Stimulated activated CD4-positive, alpha-beta T cell treated with anti-CD3 and anti-CD28 coated beads, Interleukin-15, amount 100 ng/mL, for 1 hour (primary cell): ENCODE measurements at regions not wholly inside any gene's neighbourhood (a gene's known extent, or its start where the extent isn't known, plus 50 kb on each side); places are given as distances from the start of the nearest gene placed in this dataset.

Experiments used
- DNase-seq, 2 donors: peaks; one replicate each; pipeline ENCODE4 v3.0.0-alpha.2; 2020; ENCODE audit warnings: low read depth in 1 of 2, low spot score in 1 of 2

DNA sequence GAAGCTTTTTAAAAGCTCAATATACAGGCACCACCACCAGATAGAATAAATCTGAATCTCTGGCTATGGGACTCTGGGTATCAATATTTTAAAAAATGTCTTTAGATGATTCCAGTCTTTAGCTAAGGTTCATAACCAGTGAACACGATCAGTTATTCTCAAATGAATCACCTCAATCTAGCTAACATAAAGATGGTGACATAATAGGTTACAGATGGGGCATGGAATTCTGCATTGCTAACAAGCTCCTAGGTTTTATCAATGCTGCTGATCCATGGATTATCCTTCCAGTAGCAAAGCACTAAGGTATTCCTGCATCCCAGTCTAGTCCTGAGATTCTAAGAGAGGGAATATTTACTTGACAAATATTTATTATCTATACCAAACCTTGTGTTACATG is 415.5 kb upstream of the CDH11 start:
- DNase-seq: no peak

DNA sequence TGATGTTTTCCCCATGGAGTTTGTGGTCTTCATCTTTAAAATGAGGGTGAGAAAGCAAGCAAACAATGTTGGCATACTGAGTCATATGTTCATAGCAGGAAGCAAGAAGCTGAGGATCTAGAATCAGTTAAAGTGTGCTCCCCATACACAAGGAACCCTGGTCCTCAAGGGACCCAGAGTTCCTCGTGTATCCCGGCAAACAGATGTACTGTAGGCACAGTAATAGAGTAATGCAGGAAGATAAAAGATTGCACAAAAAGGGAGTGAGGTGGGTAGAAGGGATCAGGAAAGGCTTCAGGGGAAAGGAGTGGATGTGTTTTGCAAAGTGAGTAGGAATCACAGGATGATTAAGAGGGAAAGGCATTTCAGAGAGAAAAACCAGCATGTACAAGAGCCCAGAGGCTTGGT is 412.3 kb upstream of the CDH11 start:
- DNase-seq: no peak

DNA sequence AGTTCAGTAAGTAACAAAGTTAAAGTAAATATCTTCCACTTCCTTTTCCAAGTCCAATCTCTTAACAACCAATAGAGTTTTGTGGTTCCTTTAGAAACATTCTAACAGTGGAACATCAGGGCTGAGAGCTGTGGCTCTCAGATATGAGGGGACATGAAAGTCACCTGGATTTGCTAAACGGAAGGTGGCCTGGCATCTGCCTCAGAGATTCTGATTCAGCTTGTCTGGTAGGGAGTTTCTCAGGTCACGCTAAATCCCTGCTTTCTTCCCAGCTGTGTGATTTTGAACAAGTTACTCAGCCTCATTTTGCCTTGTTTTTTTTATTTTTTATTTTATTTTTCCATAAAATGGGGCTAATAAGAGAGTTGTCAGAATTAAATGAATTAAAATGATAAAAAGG is 411.0 kb upstream of the CDH11 start:
- DNase-seq: no peak

DNA sequence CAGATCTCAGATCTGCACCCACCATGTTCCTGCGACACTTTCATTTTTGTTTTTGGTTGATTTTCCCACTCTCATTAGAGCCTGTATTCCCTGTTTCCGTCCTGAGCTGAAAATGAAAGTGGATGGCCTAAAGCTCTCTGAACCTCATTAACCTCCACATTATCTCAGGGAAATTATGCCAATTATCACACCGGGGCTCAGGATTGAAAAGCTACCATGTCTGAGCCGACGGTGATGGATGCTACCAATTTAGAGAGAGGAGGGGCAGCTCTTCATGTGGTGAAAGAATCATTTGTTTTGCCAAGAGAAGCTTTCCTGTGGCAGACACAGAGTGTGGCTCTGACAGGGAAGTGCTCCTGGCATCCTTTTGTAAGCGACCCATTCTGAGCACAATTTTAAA is 410.4 kb upstream of the CDH11 start:
- no peak for DNase-seq

DNA sequence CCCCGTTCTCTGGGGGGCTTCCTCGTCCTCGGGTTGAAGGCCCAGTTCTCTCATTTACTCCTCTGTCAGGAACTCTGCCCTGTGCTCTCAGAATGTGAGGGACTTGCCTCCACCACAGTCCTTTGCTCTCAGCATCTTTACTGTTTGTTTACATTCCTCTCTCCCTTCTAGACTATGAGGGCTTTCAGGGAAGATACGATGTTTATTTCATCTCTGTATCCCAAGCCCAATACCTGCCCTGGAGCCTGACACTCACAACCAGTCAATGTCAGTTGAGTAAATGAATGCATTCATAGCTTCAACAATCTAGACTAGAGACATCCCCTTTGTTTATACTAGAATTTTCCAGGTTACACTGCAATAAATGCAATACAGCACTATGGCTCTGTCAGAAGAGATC is 409.6 kb upstream of the CDH11 start:
- no peak for DNase-seq

DNA sequence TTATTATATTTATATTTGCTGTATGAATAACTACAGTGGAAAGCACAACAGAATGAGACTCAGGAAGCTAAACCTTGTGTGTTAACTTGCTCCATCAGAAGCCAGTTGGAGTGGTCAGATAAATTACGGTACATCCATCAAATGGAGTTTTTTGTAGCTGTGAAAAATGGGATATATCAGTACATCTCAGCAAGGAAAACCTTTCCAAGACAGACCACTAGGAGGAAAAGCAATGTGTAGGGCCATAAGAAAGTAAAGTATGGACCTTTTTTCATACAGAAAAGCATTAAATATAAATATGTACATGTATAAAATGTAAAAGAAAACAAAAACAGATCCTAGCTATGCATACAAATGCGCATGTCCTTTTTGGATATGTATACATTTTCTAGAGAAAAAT is 403.8 kb upstream of the CDH11 start:
- no peak for DNase-seq

DNA sequence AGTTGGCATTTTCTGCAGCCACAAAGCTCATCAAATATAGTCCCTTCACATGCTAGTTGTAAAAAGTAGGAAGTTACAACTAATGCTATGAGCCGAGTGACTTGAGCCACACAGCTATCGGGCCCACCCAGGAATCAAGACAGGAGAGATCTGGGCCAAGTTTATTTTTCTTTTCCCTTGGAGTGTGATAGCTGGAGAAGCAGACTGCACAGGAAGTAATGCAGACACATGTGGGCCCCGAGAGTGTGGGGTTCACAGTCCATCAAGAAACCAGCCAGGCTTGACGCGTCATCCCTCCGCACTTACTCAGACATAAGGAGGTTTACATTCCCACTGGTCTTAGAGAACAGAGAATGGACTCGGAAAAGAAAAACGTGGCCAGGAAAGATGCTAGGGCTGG is 403.1 kb upstream of the CDH11 start:
- DNase-seq: no peak

DNA sequence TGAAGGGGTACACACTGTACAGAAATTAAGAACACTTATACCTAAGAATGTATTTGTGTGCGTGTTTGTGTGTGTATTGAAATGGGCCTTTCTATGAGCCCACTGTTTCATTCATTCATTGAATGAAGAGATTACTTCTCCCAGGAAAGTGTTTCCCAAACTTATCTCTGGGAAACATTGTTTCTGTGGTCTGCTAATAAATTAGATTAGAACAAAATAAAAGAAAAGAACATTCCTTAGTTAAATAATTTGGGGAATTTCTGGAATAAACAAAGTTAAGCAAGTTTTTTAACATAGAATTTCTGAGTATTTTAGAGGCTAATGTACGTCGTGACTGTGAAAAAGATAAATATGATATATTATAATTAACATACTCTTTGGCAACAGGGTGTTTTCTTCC is 402.4 kb upstream of the CDH11 start:
- DNase-seq: no peak

DNA sequence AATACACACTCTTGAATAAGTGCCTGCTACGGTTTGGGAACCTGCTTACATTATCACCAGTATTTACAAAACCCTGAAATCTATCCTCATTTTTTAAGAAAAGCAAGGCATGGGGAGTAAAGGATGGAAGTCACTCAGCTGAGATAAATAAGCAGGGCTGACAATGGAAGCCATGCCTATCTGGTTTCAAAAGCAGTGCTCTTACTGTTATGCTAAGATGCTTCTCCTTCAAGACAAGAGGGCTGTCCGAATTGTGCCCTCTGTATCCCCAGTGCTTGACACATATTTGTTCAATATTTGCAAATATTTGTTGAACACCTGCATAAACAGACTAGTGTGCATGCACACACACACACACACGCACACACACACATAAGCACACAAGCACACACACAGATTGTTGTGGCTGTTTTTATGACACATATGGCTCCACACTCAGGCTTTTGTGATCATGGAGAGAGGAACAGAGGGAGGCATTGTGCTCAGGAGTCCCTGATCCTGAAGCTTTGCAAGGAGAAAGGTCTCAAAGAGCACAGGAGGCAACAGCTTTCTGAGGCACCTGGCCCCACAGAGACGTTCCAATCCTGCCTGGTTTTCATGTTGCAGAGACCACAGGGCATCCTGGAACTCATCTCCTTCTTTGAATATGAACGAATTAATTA is 401.6 kb upstream of the CDH11 start:
- DNase-seq: no peak

DNA sequence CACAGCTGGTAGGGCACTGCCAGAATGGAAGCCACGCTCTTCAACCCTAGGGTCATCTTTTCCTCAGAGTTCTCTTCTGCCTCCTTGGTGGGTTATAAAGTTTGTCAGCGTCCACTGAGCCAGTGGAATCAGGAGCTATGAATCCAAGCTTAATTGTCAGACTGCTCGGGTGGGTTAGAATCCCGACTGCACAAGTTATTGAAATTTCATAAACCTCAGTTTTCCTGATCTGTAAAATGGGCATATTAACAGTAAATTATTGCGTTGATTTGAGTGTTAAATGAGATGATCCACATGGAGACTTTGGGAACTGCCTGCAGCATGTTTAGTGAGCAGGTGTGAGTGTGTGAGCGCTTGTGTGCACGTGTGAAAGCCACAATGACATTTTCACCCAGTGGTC is 400.5 kb upstream of the CDH11 start:
- DNase-seq: no peak

DNA sequence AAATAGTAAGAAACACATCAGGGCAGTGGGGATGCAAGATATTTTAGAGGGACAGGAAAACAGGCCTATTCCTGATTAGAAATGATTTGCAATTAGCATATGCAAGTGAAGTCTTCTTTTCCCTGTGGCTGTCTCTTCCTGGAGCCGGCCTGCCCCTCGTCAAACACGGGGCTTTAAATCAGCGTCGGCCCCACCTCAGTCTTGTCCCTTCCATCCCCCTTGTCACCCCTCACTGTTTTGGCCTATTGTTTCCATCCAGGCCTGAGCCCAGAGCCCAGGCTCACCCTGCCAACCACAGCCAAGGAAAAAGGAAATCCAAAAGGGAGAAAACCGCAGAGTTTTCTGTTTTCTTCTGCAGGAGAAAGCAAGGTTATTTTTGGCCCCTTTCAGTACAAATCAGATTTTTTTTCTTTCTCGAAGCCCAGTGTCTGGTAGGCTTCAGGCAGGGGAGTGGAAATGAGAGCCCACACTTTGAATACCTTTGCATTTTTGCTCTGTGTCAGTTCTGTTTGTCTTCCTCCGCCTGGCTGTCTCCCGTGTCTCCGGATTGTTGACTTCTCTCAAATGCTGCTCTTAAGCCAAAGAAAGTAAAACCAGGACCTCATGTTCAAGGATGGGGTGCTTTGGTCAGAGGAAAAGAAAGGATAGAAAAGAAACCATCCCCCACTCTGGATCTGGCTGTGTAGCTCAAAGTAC is 399.9 kb upstream of the CDH11 start:
- no peak for DNase-seq

DNA sequence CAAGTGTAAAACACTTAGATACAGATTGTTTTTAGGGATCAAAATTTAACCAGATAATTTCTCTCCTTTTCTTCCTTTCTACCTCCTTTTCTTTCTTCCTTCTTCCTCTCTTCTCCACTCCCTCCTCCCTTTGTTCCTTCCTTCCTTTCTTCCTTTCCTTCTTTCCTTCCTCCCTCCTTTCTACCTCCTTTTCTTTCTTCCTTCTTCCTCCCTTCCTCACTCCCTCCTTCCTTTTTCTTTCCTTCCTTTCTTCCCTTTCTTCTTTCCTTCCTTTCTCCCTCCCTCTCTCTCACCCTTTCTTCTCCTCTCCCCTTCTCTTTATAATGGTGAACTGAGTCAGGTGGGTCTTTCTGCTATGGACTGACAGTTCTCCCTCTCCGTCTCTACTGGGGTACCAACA is 397.5 kb upstream of the CDH11 start:
- no peak for DNase-seq

DNA sequence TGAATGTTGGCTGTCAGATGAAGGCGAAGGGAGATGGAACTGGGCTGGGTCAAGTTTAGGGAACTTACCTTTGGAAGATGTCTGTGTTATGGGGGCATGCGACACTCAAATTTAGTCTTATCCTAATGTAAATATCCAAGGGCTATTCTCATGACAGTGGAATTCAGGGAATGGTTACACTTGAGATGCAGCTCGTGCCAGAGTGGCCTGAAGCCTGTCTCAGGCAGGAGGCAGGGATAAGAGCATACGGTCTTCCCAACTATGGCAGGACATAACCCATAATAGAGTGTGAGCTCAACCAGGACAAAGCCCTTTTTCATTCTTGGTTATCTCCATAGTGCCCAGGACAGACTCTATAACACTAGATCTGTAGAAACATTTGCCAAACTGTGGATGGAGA is 393.3 kb upstream of the CDH11 start:
- no peak for DNase-seq

DNA sequence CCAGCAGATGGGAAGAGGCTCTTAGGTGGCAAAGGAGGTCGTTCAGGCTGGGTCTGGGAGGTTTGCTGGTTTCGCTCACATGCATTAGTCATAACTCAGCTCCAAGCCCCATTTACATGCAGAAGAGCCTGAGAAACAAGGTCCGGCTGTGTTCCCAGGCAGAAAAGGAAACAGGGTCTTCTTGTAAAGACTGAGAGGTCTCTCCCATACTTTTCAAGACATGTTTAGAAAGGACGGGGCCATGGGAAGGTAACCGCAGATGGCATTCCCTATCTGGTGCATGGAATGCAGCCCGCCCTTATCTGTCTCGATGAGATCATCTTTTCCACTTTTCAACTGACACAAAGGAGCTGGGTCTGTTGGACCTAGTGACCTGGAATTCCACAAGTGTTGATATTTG is 389.0 kb upstream of the CDH11 start:
- DNase-seq: no peak

DNA sequence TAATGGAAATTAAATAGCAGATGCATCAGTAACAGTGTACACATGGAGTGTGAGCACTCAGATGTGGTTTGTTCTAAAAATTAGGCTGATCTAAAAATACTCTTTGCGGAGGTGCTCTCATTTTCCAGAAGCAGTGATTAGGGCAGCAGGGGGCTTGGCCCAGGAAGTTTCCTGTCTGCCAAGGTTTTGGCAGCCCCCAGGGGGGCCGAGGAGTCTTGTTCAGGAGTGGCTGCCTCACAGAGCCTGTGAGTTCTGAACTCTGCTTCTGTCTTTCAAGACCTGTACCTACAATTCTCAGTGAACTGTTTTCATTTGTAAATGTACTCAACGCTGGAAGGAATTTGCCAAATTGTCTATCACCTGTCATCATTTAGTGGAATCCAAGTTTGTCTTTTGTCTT is 388.4 kb upstream of the CDH11 start:
- no peak for DNase-seq

DNA sequence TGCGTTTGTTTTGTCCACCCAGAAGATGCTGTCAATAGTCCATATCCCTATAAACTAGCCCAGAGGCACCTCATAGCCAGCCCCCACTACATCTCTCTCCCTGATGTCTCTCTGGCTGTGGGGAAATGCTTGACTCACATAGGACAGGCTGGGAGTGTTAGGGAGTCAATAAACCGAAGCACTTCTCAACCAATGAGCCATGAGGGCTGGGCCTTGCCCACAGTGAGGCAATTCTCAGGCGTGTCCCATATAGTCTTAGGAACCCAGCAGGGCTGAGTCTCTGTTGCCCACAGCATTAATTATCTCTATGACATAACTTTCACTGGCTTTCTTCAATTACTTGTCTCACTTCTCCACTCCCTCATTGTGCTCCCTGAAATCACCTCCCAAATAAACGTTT is 387.3 kb upstream of the CDH11 start:
- no peak for DNase-seq

DNA sequence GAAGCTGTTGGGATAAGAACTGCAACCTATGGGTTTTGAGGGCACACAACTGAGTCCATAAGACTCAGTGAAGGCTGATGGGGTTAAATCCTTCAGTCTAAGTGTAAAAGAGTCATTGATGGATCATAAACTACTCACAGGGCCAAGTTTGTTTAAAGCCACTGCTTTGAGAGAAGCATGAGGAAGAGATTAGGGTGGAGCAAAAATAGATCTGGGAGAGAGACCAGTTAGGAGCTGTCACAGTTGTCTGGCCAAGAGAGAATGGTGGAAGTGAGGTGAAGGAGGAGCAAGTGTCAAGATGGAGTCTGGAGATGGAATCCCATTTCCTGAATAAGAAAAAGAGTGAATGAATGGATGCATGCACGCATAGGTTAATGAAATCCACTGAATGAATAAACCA is 379.1 kb upstream of the CDH11 start:
- no peak for DNase-seq

DNA sequence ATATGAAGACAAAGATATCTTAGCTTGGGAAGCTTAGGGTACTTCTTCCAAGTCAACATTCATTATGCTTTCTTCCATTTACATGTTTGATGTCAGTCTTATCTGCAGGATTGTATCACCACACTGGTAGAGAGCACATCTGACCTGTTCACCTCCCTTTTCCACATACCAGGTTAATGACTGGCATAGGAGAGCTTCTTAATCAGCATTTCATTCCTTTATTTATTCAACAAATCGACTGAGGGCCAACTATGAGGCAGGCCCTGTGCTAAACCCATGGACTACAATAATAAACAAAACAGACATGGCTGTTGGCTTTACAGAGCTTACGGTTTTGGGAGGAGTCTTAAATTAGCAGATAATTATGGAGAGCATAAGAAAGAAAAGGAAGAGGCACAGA is 378.1 kb upstream of the CDH11 start:
- DNase-seq: no peak

DNA sequence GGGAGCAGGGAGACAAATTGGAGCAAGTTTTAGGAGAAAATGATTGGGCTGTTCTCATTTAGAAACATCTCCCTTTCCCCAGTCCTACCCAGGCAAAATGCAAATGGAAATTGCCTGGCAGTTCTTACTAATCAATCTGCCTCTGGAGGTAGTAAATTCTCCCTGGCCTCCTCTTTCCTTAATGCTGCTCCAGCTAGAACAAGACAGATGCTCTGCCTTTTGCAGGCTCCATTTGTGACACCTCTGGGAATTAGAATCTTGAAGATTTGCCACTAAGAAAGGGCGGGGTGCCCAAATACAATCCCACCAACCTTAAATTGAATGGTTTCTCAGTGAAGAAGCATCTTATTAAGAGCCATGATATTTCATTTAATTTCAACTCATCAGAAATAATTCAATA is 377.7 kb upstream of the CDH11 start:
- DNase-seq: no peak

DNA sequence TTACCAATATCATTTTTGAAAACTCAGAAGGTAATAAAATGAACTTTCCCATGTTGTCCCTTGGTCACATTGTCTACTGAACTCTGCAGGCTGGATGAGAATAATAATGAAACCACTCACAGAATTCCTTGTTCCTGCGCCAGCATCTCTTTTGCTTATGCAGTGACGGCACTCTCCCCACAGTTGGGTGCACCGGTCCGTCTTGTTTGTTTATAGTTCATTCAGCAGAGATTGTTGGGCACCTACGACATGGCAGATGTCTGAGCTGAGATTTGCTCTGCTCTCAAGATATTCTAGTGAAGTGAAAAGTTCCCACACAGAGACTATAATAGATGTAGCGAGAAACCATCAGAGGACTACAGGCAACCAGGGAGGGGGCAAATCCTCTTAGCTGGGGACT is 375.7 kb upstream of the CDH11 start:
- DNase-seq: no peak

DNA sequence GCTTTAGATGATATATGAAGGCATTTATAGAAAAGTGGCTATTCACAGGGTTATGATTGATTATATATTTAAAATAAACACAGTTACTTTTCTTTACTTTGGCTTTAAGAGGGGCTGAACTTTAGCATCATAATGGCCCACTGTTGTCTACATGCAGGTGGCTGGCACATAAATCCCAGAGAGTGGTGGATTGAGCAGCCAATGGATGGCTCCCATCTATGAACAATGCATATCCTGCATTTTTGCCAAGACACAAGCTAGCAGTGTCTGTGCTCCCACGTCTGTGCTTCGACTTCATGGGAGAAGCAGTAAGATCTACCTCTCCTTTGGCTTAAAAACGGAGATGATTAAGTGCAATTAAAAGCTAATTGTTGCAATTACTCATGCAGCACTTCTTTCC is 373.2 kb upstream of the CDH11 start:
- no peak for DNase-seq

DNA sequence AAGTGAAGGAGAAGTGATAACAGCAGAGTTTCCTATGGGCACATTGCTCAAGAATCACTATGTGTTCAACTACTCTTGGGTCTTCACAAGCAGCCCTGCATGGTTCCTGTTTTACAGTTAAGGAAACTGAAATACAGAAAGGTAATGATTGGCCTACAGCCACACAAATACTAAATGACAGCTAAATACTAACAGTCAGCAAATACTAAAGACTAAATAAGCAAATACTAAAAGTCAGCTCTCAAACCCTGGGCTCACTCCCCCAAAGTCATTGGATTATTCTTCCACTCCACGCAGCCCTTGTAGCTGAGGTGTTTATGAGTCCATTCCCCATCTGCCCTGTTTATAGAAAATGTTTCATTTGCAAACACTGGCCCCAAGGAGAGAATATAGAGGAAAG is 372.7 kb upstream of the CDH11 start:
- DNase-seq: no peak

DNA sequence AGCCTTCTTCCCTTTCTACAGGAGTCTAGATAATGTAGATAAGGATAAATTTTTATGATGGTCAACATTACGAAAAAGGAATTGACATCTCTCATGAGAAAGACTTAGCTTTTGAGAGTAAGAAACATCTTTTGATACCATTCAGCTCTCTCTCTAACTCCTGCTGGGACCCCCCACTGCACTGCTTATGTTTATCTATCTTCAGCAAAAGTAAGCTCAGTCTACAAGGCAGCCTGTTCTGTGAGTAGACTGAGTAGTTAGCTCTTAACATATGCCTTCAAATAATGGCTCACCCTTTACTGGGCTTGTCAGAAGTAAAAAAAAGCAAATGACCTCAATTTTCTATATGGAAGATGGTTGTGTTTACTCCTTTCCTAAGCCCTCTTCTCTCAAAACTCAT is 372.2 kb upstream of the CDH11 start:
- DNase-seq: no peak
